ENCODE measurements at regions not wholly inside any gene's neighbourhood (a gene's known extent, or its start where the extent isn't known, plus 50 kb on each side); places are given as distances from the start of the nearest gene placed in this dataset.

GRCh38 chr7:85608804-85609203 lies 421.9 kb upstream of the SEMA3D start:
- Histone ChIP-seq H3K27me3 (replicated peaks in 1 of 4; ENCODE audit: control insufficient read depth in 3 of 4, extremely low read depth in 1 of 4, insufficient read depth in 3 of 4, low read length in 3 of 4) (no peaks in the 10 kb centered on the region), H3K18ac (ENCODE audit: extremely low read depth, low read length) (no peak overlapping the region), H3K23ac (ENCODE audit: insufficient read length) (no peak overlapping the region), H3K27ac (ENCODE audit: low read depth, low read length) (no peak overlapping the region), H3K79me2 (ENCODE audit: control insufficient read depth in 1 of 2, insufficient read depth in 2 of 2, low read length in 2 of 2) (no peaks in the 10 kb centered on the region), H3K36me3 (ENCODE audit: control insufficient read depth in 2 of 4, insufficient read depth in 4 of 4, low read length in 3 of 4) (no peaks in the 10 kb centered on the region), H3K14ac (ENCODE audit: insufficient read length) (no peak overlapping the region), H2AFZ (ENCODE audit: low read length) (no peak overlapping the region), H2AK5ac (ENCODE audit: low read depth, low read length) (no peak overlapping the region), H3K9ac (replicated peaks in 1 of 4; ENCODE audit: extremely low read depth in 1 of 4, low read depth in 3 of 4, low read length in 3 of 4) (no peak overlapping the region), H2BK5ac (ENCODE audit: low read depth, low read length) (no peak overlapping the region), H3K79me1 (ENCODE audit: low read depth, low read length) (no peaks in the 10 kb centered on the region), H3K23me2 (ENCODE audit: low read depth, low read length) (no peaks in the 10 kb centered on the region), H3K4me2 (ENCODE audit: insufficient read depth in 1 of 2, low read depth in 2 of 2, low read length in 2 of 2) (no peak overlapping the region), H2BK120ac (replicated peaks; ENCODE audit: low read depth, low read length) (no peak overlapping the region), H3K4me3 (ENCODE audit: extremely low read depth in 1 of 4, insufficient read depth in 2 of 4, low read depth in 3 of 4, low read length in 4 of 4) (no peak overlapping the region), H2BK12ac (ENCODE audit: low read depth, low read length) (no peak overlapping the region), H2BK20ac (ENCODE audit: low read length) (no peak overlapping the region), H3K4ac (replicated peaks; ENCODE audit: insufficient read length, low read depth, low read length) (no peak overlapping the region), H2BK15ac (ENCODE audit: low read length) (no peak overlapping the region), H4K91ac (replicated peaks; ENCODE audit: insufficient read length, low read length) (no peak overlapping the region), H3K4me1 (replicated peaks in 1 of 4; ENCODE audit: control insufficient read depth in 3 of 4, insufficient read depth in 4 of 4, low read length in 3 of 4) (no peaks in the 10 kb centered on the region), H4K20me1 (replicated peaks in 1 of 2; ENCODE audit: control insufficient read depth in 1 of 2, insufficient read depth in 2 of 2, low read length in 2 of 2) (no peaks in the 10 kb centered on the region), H3K9me3 (ENCODE audit: insufficient read depth in 2 of 2, low read depth in 1 of 2, low read length in 1 of 2) (no peaks in the 10 kb centered on the region), H4K8ac (ENCODE audit: extremely low read depth, insufficient read depth, low read length) (no peak overlapping the region), H4K5ac (ENCODE audit: insufficient read length, low read depth, low read length) (no peak overlapping the region), H3K56ac (replicated peaks; ENCODE audit: insufficient read length, low read depth, low read length) (no peak overlapping the region)
- TF ChIP-seq RFX5 (IDR thresholded peaks at IDR 0.05; ENCODE audit: borderline replicate concordance, low read depth, low read length) (no peak), FOSL1 (IDR thresholded peaks at IDR 0.05; ENCODE audit: insufficient read depth, low read depth, low read length) (no peak), TAF7 (optimal IDR thresholded peaks at IDR 0.05; ENCODE audit: borderline replicate concordance, low read depth, low read length) (no peak), BCL11A (IDR thresholded peaks at IDR 0.05; ENCODE audit: low read depth in 2 of 2, low read length in 2 of 2) (no peak), CBX8 (IDR thresholded peaks at IDR 0.05; ENCODE audit: borderline replicate concordance, low read depth, low read length) (no peak), RBBP5 (IDR thresholded peaks at IDR 0.05; ENCODE audit: borderline replicate concordance, low read depth, low read length) (no peak), SIRT6 (IDR thresholded peaks at IDR 0.05; ENCODE audit: low read length) (no peak), POLR2A (IDR thresholded peaks at IDR 0.05; ENCODE audit: control extremely low read depth in 1 of 2, low read depth in 2 of 2, low read length in 2 of 2) (no peak)
- DNase-seq (ENCODE audit: low read depth in 1 of 2, low spot score in 2 of 2) = no peak
- POLR2A ChIA-PET (ENCODE audit: partially characterized antibody) = no interaction called here
- CTCF ChIA-PET (ENCODE audit: partially characterized antibody) = no interaction called here
- FAIRE-seq = no peak

All from H1 (cell line).